Testis (tissue), 2 donors: ENCODE measurements at regions not wholly inside any gene's neighbourhood (a gene's known extent, or its start where the extent isn't known, plus 50 kb on each side); places are given as distances from the start of the nearest gene placed in this dataset.

ENCODE experiments used
- CTCF ChIP-seq, 3 experiments: fragments of 450-650 bp in 2 of 3; fragments of 200-600 bp in 1 of 3; sonication (generic) in 1 of 3; IDR thresholded peaks; one replicate each; pipeline ENCODE4 v1.5.1; 2016 to 2019; ENCODE audit warnings: antibody characterized with exemption in 3 of 3, mild to moderate bottlenecking in 2 of 3, moderate library complexity in 1 of 3
- POLR2A ChIP-seq: fragments of 450-650 bp; IDR thresholded peaks from one replicate; pipeline ENCODE4 v1.6.1; 2017; ENCODE audit warnings: antibody characterized with exemption, mild to moderate bottlenecking, moderate library complexity

GRCh38 chr18:65372904-65373303 is 377.9 kb upstream of the CDH7 start:
- TF ChIP-seq POLR2A (no peak), CTCF (IDR thresholded peaks at IDR 0.05) (no peak)
